ENCODE measurements at regions not wholly inside any gene's neighbourhood (a gene's known extent, or its start where the extent isn't known, plus 50 kb on each side); places are given as distances from the start of the nearest gene placed in this dataset.

DNA sequence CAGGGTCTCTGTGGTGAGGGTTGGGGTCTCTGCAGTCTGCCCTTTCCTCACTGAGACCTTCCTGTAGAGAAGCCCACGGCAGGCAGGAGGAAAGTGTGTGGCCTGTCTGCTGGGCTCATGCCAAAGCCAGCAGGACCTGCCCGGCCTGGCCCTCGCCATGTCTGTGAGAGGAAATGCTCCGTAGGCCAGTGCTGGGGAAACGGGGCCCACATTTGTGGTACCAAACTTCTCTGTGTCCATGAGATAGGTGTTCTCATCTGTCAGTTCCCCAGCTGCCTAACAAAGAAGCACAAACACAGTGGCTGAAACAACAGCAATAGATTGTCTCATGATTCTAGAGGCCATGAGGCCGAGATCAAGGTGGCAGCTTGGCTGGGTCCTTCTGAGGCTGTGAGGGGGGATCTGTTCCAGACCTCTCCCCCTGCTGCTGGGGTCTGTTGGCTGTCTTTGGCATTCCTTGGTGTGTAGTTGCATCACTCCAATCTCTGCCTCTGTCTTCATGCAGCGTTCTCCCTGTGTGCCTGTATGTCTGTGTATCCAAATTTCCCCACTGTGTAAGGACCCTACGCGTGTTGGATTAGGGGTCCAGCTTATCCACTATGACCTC lies 772.5 kb downstream of the TBC1D22A start:
- no peak overlapping the region for H3K27ac ChIP-seq (ENCODE audit: extremely low read length, insufficient read depth, low read length)
- H3K79me2 ChIP-seq (ENCODE audit: insufficient read depth, low read length), result no peaks in the 10 kb centered on the region
- no peaks in the 10 kb centered on the region for H3K9me3 ChIP-seq (ENCODE audit: low read length)
- no peak overlapping the region for H2AFZ ChIP-seq (ENCODE audit: low read length)
- DNase-seq (ENCODE audit: low spot score), result no peak
- H3K4me1 ChIP-seq (ENCODE audit: insufficient read depth, low read length), result no peaks in the 10 kb centered on the region
- BruUV-seq (replicated peaks), result no TSS peak
- H3K36me3 ChIP-seq (replicated peaks in 1 of 2; ENCODE audit: control insufficient read depth in 1 of 2, insufficient read depth in 2 of 2, low read length in 2 of 2), result no peaks in the 10 kb centered on the region
- ChIA-PET POLR2A (no interaction called here), CTCF (ENCODE audit: low intra/inter-chr PET ratio, low total read pairs) (no interaction called here)
- intact Hi-C loops (cut with micrococcal nuclease; ENCODE audit: unreplicated experiment), result no loop called here
- H3K9ac ChIP-seq (ENCODE audit: insufficient read depth, low read depth, low read length), result no peak overlapping the region
- H3K4me2 ChIP-seq (ENCODE audit: low read depth, low read length), result no peak overlapping the region
- FAIRE-seq, result no peak
- H3K4me3 ChIP-seq (replicated peaks in 1 of 3; ENCODE audit: insufficient read depth in 1 of 3, low read depth in 2 of 3, low read length in 3 of 3), result no peak overlapping the region
- peaks cover 0 to 7% of the 10 kb centered on the region in 2 experiments; a peak in 2 of 5 replicates for H3K27me3 ChIP-seq (ENCODE audit: control insufficient read depth in 1 of 2, insufficient read depth in 2 of 2, low read length in 2 of 2)
- no peaks in the 10 kb centered on the region for H4K20me1 ChIP-seq (ENCODE audit: insufficient read depth, low read length)
- in situ Hi-C loops (cut with HindIII; ENCODE audit: extremely low pct_ligation_motif_present, low pct_unique_long_range_greater_than_20kb), result no loop called here
- 36% methylated on average over 6 of the region's 9 CpGs for WGBS (ENCODE audit: low lambda C conversion rate)
- ATAC-seq, result no peak
- TF ChIP-seq ZNF460 (CRISPR knock-in tag; IDR thresholded peaks at IDR 0.05; ENCODE audit: borderline replicate concordance) (no peak), ZNF841 (CRISPR knock-in tag; IDR thresholded peaks at IDR 0.05; ENCODE audit: borderline replicate concordance) (no peak), MIER3 (CRISPR knock-in tag; IDR thresholded peaks at IDR 0.05; ENCODE audit: borderline replicate concordance) (no peak), ZNF451 (CRISPR knock-in tag; IDR thresholded peaks at IDR 0.05) (no peak), MYC (CRISPR knock-in tag; IDR thresholded peaks at IDR 0.05; ENCODE audit: borderline replicate concordance) (no peak), ZNF883 (CRISPR knock-in tag; IDR thresholded peaks at IDR 0.05; ENCODE audit: not compliant biosample characterization) (no peak), YEATS2 (CRISPR knock-in tag; IDR thresholded peaks at IDR 0.05; ENCODE audit: borderline replicate concordance) (no peak), ZNF20 (CRISPR knock-in tag; IDR thresholded peaks at IDR 0.05) (no peak), ZNF30 (CRISPR knock-in tag; IDR thresholded peaks at IDR 0.05) (no peak), ISL2 (CRISPR knock-in tag; IDR thresholded peaks at IDR 0.05) (no peak), ZNF225 (CRISPR knock-in tag; IDR thresholded peaks at IDR 0.05) (no peak)
- TF ChIP-seq, protein P1, sequence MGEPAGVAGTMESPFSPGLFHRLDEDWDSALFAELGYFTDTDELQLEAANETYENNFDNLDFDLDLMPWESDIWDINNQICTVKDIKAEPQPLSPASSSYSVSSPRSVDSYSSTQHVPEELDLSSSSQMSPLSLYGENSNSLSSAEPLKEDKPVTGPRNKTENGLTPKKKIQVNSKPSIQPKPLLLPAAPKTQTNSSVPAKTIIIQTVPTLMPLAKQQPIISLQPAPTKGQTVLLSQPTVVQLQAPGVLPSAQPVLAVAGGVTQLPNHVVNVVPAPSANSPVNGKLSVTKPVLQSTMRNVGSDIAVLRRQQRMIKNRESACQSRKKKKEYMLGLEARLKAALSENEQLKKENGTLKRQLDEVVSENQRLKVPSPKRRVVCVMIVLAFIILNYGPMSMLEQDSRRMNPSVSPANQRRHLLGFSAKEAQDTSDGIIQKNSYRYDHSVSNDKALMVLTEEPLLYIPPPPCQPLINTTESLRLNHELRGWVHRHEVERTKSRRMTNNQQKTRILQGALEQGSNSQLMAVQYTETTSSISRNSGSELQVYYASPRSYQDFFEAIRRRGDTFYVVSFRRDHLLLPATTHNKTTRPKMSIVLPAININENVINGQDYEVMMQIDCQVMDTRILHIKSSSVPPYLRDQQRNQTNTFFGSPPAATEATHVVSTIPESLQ (CRISPR knock-in tag; conservative IDR thresholded peaks at IDR 0.05), result no peak
- TF ChIP-seq, protein P2, sequence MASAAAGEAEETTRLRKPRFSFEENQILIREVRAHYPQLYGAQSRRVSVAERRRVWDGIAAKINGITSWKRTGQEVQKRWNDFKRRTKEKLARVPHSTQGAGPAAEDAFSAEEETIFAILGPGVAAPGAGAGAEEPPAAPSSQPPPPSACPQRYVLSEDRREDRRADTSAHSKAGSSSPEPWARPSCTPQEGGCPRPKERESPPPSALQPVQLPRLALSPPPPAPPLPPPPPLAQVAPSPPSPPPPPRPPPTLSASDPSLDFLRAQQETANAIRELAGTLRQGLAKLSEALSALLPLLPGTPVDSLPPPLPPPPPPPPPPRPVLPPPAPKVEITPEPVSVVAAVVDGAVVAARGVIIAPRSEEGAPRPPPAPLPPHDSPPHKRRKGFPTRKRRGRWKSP (CRISPR knock-in tag; IDR thresholded peaks at IDR 0.05), result no peak
- TF ChIP-seq, protein P3, sequence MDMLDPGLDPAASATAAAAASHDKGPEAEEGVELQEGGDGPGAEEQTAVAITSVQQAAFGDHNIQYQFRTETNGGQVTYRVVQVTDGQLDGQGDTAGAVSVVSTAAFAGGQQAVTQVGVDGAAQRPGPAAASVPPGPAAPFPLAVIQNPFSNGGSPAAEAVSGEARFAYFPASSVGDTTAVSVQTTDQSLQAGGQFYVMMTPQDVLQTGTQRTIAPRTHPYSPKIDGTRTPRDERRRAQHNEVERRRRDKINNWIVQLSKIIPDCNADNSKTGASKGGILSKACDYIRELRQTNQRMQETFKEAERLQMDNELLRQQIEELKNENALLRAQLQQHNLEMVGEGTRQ (IDR thresholded peaks at IDR 0.05; ENCODE audit: low read depth, low read length), result no peak
- TF ChIP-seq, protein P3 (CRISPR knock-in tag; IDR thresholded peaks at IDR 0.05; ENCODE audit: borderline replicate concordance), result no peak
- TF ChIP-seq, protein P4, sequence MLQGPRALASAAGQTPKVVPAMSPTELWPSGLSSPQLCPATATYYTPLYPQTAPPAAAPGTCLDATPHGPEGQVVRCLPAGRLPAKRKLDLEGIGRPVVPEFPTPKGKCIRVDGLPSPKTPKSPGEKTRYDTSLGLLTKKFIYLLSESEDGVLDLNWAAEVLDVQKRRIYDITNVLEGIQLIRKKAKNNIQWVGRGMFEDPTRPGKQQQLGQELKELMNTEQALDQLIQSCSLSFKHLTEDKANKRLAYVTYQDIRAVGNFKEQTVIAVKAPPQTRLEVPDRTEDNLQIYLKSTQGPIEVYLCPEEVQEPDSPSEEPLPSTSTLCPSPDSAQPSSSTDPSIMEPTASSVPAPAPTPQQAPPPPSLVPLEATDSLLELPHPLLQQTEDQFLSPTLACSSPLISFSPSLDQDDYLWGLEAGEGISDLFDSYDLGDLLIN (CRISPR knock-in tag; IDR thresholded peaks at IDR 0.05; ENCODE audit: borderline replicate concordance), result no peak

Measured in HepG2 (cell line).